ENCODE measurements at regions not wholly inside any gene's neighbourhood (a gene's known extent, or its start where the extent isn't known, plus 50 kb on each side); places are given as distances from the start of the nearest gene placed in this dataset.
"Not testable (repeated sequence)": the region's sequence is repeated elsewhere in the genome, so short reads cannot be mapped to it uniquely, and the experiment has no call there.

- TF ChIP-seq ZFX (IDR thresholded peaks at IDR 0.05) (no peak), SIN3A (IDR thresholded peaks at IDR 0.05; ENCODE audit: low read depth) (no peak)
- Histone ChIP-seq H3K9me3 (ENCODE audit: control insufficient read depth in 1 of 2, insufficient read depth in 1 of 2, low read depth in 1 of 2, low read length in 2 of 2) (peaks cover 0 to 3% of the 10 kb centered on the region in 2 experiments; a peak in 1 of 4 replicates), H3K27ac (ENCODE audit: low read depth, low read length) (no peak overlapping the region), H4K20me1 (ENCODE audit: insufficient read depth) (no peaks in the 10 kb centered on the region), H3K36me3 (ENCODE audit: control insufficient read depth in 1 of 2, insufficient read depth in 2 of 2, low read length in 2 of 2) (no peaks in the 10 kb centered on the region), H3K4me3 (replicated peaks in 1 of 2; ENCODE audit: low read depth in 1 of 2, low read length in 2 of 2) (no peak overlapping the region), H3K79me2 (ENCODE audit: insufficient read depth, low read length) (no peaks in the 10 kb centered on the region), H3K4me1 (ENCODE audit: control insufficient read depth in 1 of 2, insufficient read depth in 2 of 2, low read length in 2 of 2) (no peaks in the 10 kb centered on the region), H2AFZ (ENCODE audit: low read depth, low read length, poor library complexity, severe bottlenecking) (no peak overlapping the region), H3K9me2 (ENCODE audit: insufficient read depth) (no peaks in the 10 kb centered on the region), H3K9ac (ENCODE audit: low read length) (no peak overlapping the region), H3K4me2 (ENCODE audit: low read length) (no peak overlapping the region), H3K27me3 (ENCODE audit: insufficient read depth, low read length) (peaks cover 21% of the 10 kb centered on the region)
- POLR2A ChIA-PET: no interaction called here
- RAD21 ChIA-PET (ENCODE audit: low non-redundant PET in 1 of 2, low total read pairs in 2 of 2, uncharacterized antibody in 2 of 2, unreplicated experiment in 2 of 2): no interaction called here
- intact Hi-C loops (cut with micrococcal nuclease): no loop called here
- no peak for ATAC-seq
- CTCF ChIA-PET: no interaction called here
- no peak for DNase-seq (ENCODE audit: low read depth, low spot score)
- BruUV-seq (replicated peaks): no TSS peak
Measured at GRCh38 chr5:30131-30530, 61.8 kb upstream of the PLEKHG4B start.

- H3K4me1 ChIP-seq (ENCODE audit: control insufficient read depth in 1 of 2, insufficient read depth in 2 of 2, low read length in 2 of 2); H3K27ac ChIP-seq (ENCODE audit: low read depth, low read length); H3K9ac ChIP-seq (ENCODE audit: low read length); H3K4me3 ChIP-seq (replicated peaks in 1 of 2; ENCODE audit: low read depth in 1 of 2, low read length in 2 of 2); H3K36me3 ChIP-seq (ENCODE audit: control insufficient read depth in 1 of 2, insufficient read depth in 2 of 2, low read length in 2 of 2); H4K20me1 ChIP-seq (ENCODE audit: insufficient read depth); H3K9me2 ChIP-seq (ENCODE audit: insufficient read depth); DNase-seq (ENCODE audit: low read depth, low spot score); POLR2A ChIA-PET; H2AFZ ChIP-seq (ENCODE audit: low read depth, low read length, poor library complexity, severe bottlenecking); intact Hi-C loops (cut with micrococcal nuclease); CTCF ChIA-PET; H3K79me2 ChIP-seq (ENCODE audit: insufficient read depth, low read length); H3K4me2 ChIP-seq (ENCODE audit: low read length); H3K9me3 ChIP-seq (ENCODE audit: control insufficient read depth in 1 of 2, insufficient read depth in 1 of 2, low read depth in 1 of 2, low read length in 2 of 2); BruUV-seq (replicated peaks); RAD21 ChIA-PET (ENCODE audit: low non-redundant PET in 1 of 2, low total read pairs in 2 of 2, uncharacterized antibody in 2 of 2, unreplicated experiment in 2 of 2); ATAC-seq: not testable (repeated sequence)
- H3K27me3 ChIP-seq (ENCODE audit: insufficient read depth, low read length): peaks cover 21% of the 10 kb centered on the region
Measured at GRCh38 chr5:30556-30955, 61.4 kb upstream of the PLEKHG4B start.

- no peak overlapping the region for H3K4me2 ChIP-seq (ENCODE audit: low read length)
- H3K27ac ChIP-seq (ENCODE audit: low read depth, low read length): no peak overlapping the region
- TF ChIP-seq MAX (IDR thresholded peaks at IDR 0.05): no peak
- TF ChIP-seq REST (IDR thresholded peaks at IDR 0.05; ENCODE audit: low read depth): no peak
- no peak for TF ChIP-seq EGR1 (IDR thresholded peaks at IDR 0.05; ENCODE audit: low read depth)
- no peak overlapping the region for H2AFZ ChIP-seq (ENCODE audit: low read depth, low read length, poor library complexity, severe bottlenecking)
- no peaks in the 10 kb centered on the region for H3K36me3 ChIP-seq (ENCODE audit: control insufficient read depth in 1 of 2, insufficient read depth in 2 of 2, low read length in 2 of 2)
- no peak overlapping the region for H3K4me3 ChIP-seq (replicated peaks in 1 of 2; ENCODE audit: low read depth in 1 of 2, low read length in 2 of 2)
- no peak overlapping the region for H3K9ac ChIP-seq (ENCODE audit: low read length)
- no peaks in the 10 kb centered on the region for H3K9me2 ChIP-seq (ENCODE audit: insufficient read depth)
- peaks cover 21% of the 10 kb centered on the region for H3K27me3 ChIP-seq (ENCODE audit: insufficient read depth, low read length)
- intact Hi-C loops (cut with micrococcal nuclease): no loop called here
- RAD21 ChIA-PET (ENCODE audit: low non-redundant PET in 1 of 2, low total read pairs in 2 of 2, uncharacterized antibody in 2 of 2, unreplicated experiment in 2 of 2): no interaction called here
- peaks cover 0 to 3% of the 10 kb centered on the region in 2 experiments; a peak in 1 of 4 replicates for H3K9me3 ChIP-seq (ENCODE audit: control insufficient read depth in 1 of 2, insufficient read depth in 1 of 2, low read depth in 1 of 2, low read length in 2 of 2)
- CTCF ChIA-PET: no interaction called here
- no TSS peak for BruUV-seq (replicated peaks)
- no peak for DNase-seq (ENCODE audit: low read depth, low spot score)
- no peak for ATAC-seq
- no peaks in the 10 kb centered on the region for H3K4me1 ChIP-seq (ENCODE audit: control insufficient read depth in 1 of 2, insufficient read depth in 2 of 2, low read length in 2 of 2)
- no peaks in the 10 kb centered on the region for H4K20me1 ChIP-seq (ENCODE audit: insufficient read depth)
- no peaks in the 10 kb centered on the region for H3K79me2 ChIP-seq (ENCODE audit: insufficient read depth, low read length)
- POLR2A ChIA-PET: no interaction called here
Measured at GRCh38 chr5:32165-32564, 59.8 kb upstream of the PLEKHG4B start.

GRCh38 chr5:35521-35920 lies 56.4 kb upstream of the PLEKHG4B start:
- H3K9me2 ChIP-seq (ENCODE audit: insufficient read depth); BruUV-seq (replicated peaks); H3K4me1 ChIP-seq (ENCODE audit: control insufficient read depth in 1 of 2, insufficient read depth in 2 of 2, low read length in 2 of 2); H3K9me3 ChIP-seq (ENCODE audit: control insufficient read depth in 1 of 2, insufficient read depth in 1 of 2, low read depth in 1 of 2, low read length in 2 of 2); H2AFZ ChIP-seq (ENCODE audit: low read depth, low read length, poor library complexity, severe bottlenecking); H3K36me3 ChIP-seq (ENCODE audit: control insufficient read depth in 1 of 2, insufficient read depth in 2 of 2, low read length in 2 of 2); intact Hi-C loops (cut with micrococcal nuclease); POLR2A ChIA-PET; H3K79me2 ChIP-seq (ENCODE audit: insufficient read depth, low read length); H4K20me1 ChIP-seq (ENCODE audit: insufficient read depth); H3K27ac ChIP-seq (ENCODE audit: low read depth, low read length); H3K4me3 ChIP-seq (replicated peaks in 1 of 2; ENCODE audit: low read depth in 1 of 2, low read length in 2 of 2); H3K9ac ChIP-seq (ENCODE audit: low read length); CTCF ChIA-PET; DNase-seq (ENCODE audit: low read depth, low spot score); H3K4me2 ChIP-seq (ENCODE audit: low read length); ATAC-seq; RAD21 ChIA-PET (ENCODE audit: low non-redundant PET in 1 of 2, low total read pairs in 2 of 2, uncharacterized antibody in 2 of 2, unreplicated experiment in 2 of 2): not testable (repeated sequence)
- H3K27me3 ChIP-seq (ENCODE audit: insufficient read depth, low read length): peaks cover 29% of the 10 kb centered on the region

Measured in HCT116 (cell line).